H1 (cell line): ENCODE measurements at regions not wholly inside any gene's neighbourhood (a gene's known extent, or its start where the extent isn't known, plus 50 kb on each side); places are given as distances from the start of the nearest gene placed in this dataset.

Source experiments
- CTCF ChIA-PET: fragments of 300-600 bp; sonication (Branson Sonifier 250); formaldehyde crosslinking; loops from one replicate; lab custom pipeline; 2021; ENCODE audit not compliant: partially characterized antibody; lab: Charles Lee
- POLR2A ChIA-PET: fragments of 300-600 bp; sonication (Branson Sonifier 250); formaldehyde crosslinking; loops from one replicate; lab custom pipeline; 2021; ENCODE audit warnings: inconsistent platforms; ENCODE audit not compliant: partially characterized antibody; lab: Charles Lee
- DNase-seq, 2 experiments: peaks; one replicate each; pipeline versions ENCODE4 v3.0.0 to v3.0.0-alpha.2; 2010 to 2022; ENCODE audit warnings: low spot score in 2 of 2, low read depth in 1 of 2, mixed read lengths in 1 of 2
- FAIRE-seq: peaks from 2 replicates; lab custom pipeline; 2011; peaks lifted over from hg19 to GRCh38; lab: Jason Lieb, UNC
- H2AFZ ChIP-seq: 2 replicates; pipeline ENCODE4 v1.8.1; 2012; ENCODE audit warnings: low read length, inconsistent platforms
- H2AK5ac ChIP-seq: 2 replicates; pipeline ENCODE4 v1.6.1; 2013; ENCODE audit warnings: low read depth, low read length
- H2BK120ac ChIP-seq: replicated peaks from 2 replicates; pipeline ENCODE3; 2013; ENCODE audit warnings: low read depth, low read length, inconsistent platforms
- H2BK12ac ChIP-seq: 2 replicates; pipeline ENCODE4 v1.6.1; 2013; ENCODE audit warnings: low read depth, low read length
- H2BK15ac ChIP-seq: 2 replicates; pipeline ENCODE4 v1.6.1; 2013; ENCODE audit warnings: low read length
- H2BK20ac ChIP-seq: 2 replicates; pipeline ENCODE4 v1.6.1; 2013; ENCODE audit warnings: low read length
- H2BK5ac ChIP-seq: 2 replicates; pipeline ENCODE4 v1.6.1; 2013; ENCODE audit warnings: low read depth, low read length
- H3K14ac ChIP-seq: 2 replicates; pipeline ENCODE4 v1.6.1; 2013; ENCODE audit warnings: inconsistent platforms; ENCODE audit not compliant: insufficient read length
- H3K18ac ChIP-seq: 2 replicates; pipeline ENCODE4 v1.6.1; 2013; ENCODE audit warnings: low read length; ENCODE audit errors: extremely low read depth
- H3K23ac ChIP-seq: 2 replicates; pipeline ENCODE4 v1.6.1; 2013; ENCODE audit warnings: inconsistent platforms; ENCODE audit not compliant: insufficient read length
- H3K23me2 ChIP-seq: 2 replicates; pipeline ENCODE4 v1.6.1; 2013; ENCODE audit warnings: low read depth, low read length
- H3K27ac ChIP-seq: 2 replicates; pipeline ENCODE4 v1.6.1; 2011; ENCODE audit warnings: low read depth, low read length, inconsistent platforms
- H3K27me3 ChIP-seq, 4 experiments: replicated peaks in 1 of 4; 1 replicate in 1 of 4; 2 replicates in 3 of 4; pipeline versions ENCODE4 v1.6.1 to v1.8.1; 2011 to 2013; ENCODE audit warnings: low read length in 3 of 4, mild to moderate bottlenecking in 3 of 4, inconsistent platforms in 2 of 4, mixed read lengths in 2 of 4, moderate library complexity in 1 of 4; ENCODE audit not compliant: control insufficient read depth in 3 of 4, insufficient read depth in 3 of 4; ENCODE audit errors: extremely low read depth in 1 of 4
- H3K36me3 ChIP-seq, 4 experiments: 2 replicates each; pipeline versions ENCODE4 v1.6.1 to v1.8.1; 2011 to 2013; ENCODE audit warnings: mild to moderate bottlenecking in 4 of 4, low read length in 3 of 4, moderate library complexity in 2 of 4, control low read depth in 1 of 4, inconsistent platforms in 1 of 4; ENCODE audit not compliant: insufficient read depth in 4 of 4, control insufficient read depth in 2 of 4
- H3K4ac ChIP-seq: replicated peaks from 2 replicates; pipeline ENCODE3; 2013; ENCODE audit warnings: low read length, low read depth, mixed read lengths, inconsistent platforms; ENCODE audit not compliant: insufficient read length
- H3K4me1 ChIP-seq, 4 experiments: replicated peaks in 1 of 4; 1 replicate in 1 of 4; 2 replicates in 3 of 4; pipeline versions ENCODE4 v1.6.1 to v1.8.1; 2011 to 2013; ENCODE audit warnings: low read length in 3 of 4, inconsistent platforms in 2 of 4, mixed read lengths in 1 of 4; ENCODE audit not compliant: insufficient read depth in 4 of 4, control insufficient read depth in 3 of 4
- H3K4me2 ChIP-seq, 2 experiments: 2 replicates each; pipeline versions ENCODE4 v1.6.1 to v1.8.1; 2011 to 2013; ENCODE audit warnings: low read depth in 2 of 2, low read length in 2 of 2, control low read depth in 1 of 2, inconsistent platforms in 1 of 2, mild to moderate bottlenecking in 1 of 2; ENCODE audit not compliant: insufficient read depth in 1 of 2
- H3K4me3 ChIP-seq, 4 experiments: fragments of 200-600, 300-600 bp in 1 of 4; sonication (generic), shearing (Covaris generic), sonication (Bioruptor Twin) in 1 of 4; 2 replicates each; pipeline versions ENCODE4 v1.5.1 to v1.8.1; 2011 to 2016; ENCODE audit warnings: low read length in 4 of 4, low read depth in 3 of 4, control low read depth in 2 of 4, inconsistent platforms in 2 of 4, mild to moderate bottlenecking in 2 of 4, mixed read lengths in 1 of 4, moderate library complexity in 1 of 4; ENCODE audit not compliant: insufficient read depth in 2 of 4; ENCODE audit errors: extremely low read depth in 1 of 4
- H3K56ac ChIP-seq: replicated peaks from 2 replicates; pipeline ENCODE3; 2013; ENCODE audit warnings: low read depth, mild to moderate bottlenecking, mixed read lengths, low read length, inconsistent platforms; ENCODE audit not compliant: insufficient read length
- H3K79me1 ChIP-seq: 2 replicates; pipeline ENCODE4 v1.6.1; 2013; ENCODE audit warnings: low read depth, low read length, control low read depth
- H3K79me2 ChIP-seq, 2 experiments: 2 replicates each; pipeline versions ENCODE4 v1.6.1 to v1.8.1; 2012 to 2013; ENCODE audit warnings: low read length in 2 of 2, mild to moderate bottlenecking in 2 of 2, inconsistent platforms in 1 of 2; ENCODE audit not compliant: insufficient read depth in 2 of 2, control insufficient read depth in 1 of 2
- H3K9ac ChIP-seq, 4 experiments: replicated peaks in 1 of 4; 1 replicate in 1 of 4; 2 replicates in 3 of 4; pipeline versions ENCODE4 v1.6.1 to v1.8.1; 2011 to 2013; ENCODE audit warnings: low read depth in 3 of 4, low read length in 3 of 4, control low read depth in 2 of 4, mild to moderate bottlenecking in 2 of 4, moderate library complexity in 2 of 4, inconsistent platforms in 1 of 4; ENCODE audit errors: extremely low read depth in 1 of 4
- H3K9me3 ChIP-seq, 2 experiments: 2 replicates each; pipeline versions ENCODE4 v1.6.1 to v1.8.1; 2012 to 2013; ENCODE audit warnings: mild to moderate bottlenecking in 2 of 2, moderate library complexity in 2 of 2, control low read depth in 1 of 2, inconsistent platforms in 1 of 2, low read depth in 1 of 2, low read length in 1 of 2, mixed read lengths in 1 of 2; ENCODE audit not compliant: insufficient read depth in 2 of 2
- H4K20me1 ChIP-seq, 2 experiments: replicated peaks in 1 of 2; 2 replicates each; pipeline versions ENCODE3 to v1.8.1; 2011 to 2013; ENCODE audit warnings: inconsistent platforms in 2 of 2, low read length in 2 of 2, mild to moderate bottlenecking in 1 of 2; ENCODE audit not compliant: insufficient read depth in 2 of 2, control insufficient read depth in 1 of 2
- H4K5ac ChIP-seq: 2 replicates; pipeline ENCODE4 v1.6.1; 2013; ENCODE audit warnings: low read length, low read depth, mixed read lengths, inconsistent platforms; ENCODE audit not compliant: insufficient read length
- H4K8ac ChIP-seq: 2 replicates; pipeline ENCODE4 v1.8.0; 2013; ENCODE audit warnings: mild to moderate bottlenecking, moderate library complexity, low read length, inconsistent platforms; ENCODE audit not compliant: insufficient read depth; ENCODE audit errors: extremely low read depth
- H4K91ac ChIP-seq: replicated peaks from 2 replicates; pipeline ENCODE3; 2013; ENCODE audit warnings: low read length, mixed read lengths, inconsistent platforms; ENCODE audit not compliant: insufficient read length
- CBX5 ChIP-seq: fragments of 300-800, 300-1000 bp; sonication (generic); IDR thresholded peaks from 2 replicates; pipeline ENCODE4 v1.7.1; 2016; ENCODE audit warnings: antibody characterized with exemption, low read length, low read depth
- EGR1 ChIP-seq: IDR thresholded peaks from 2 replicates; pipeline ENCODE4 v1.6.1; 2011; ENCODE audit warnings: low read depth, low read length, borderline replicate concordance
- HDAC6 ChIP-seq: IDR thresholded peaks from one replicate; pipeline ENCODE4 v1.7.1; 2012; ENCODE audit warnings: low read depth, mild to moderate bottlenecking, inconsistent platforms, low read length, moderate library complexity
- POLR2A ChIP-seq, 2 experiments: IDR thresholded peaks; 1 replicate in 1 of 2; 2 replicates in 1 of 2; pipeline ENCODE4 v1.6.1; 2011; ENCODE audit warnings: low read depth in 2 of 2, low read length in 2 of 2, mild to moderate bottlenecking in 2 of 2; ENCODE audit errors: control extremely low read depth in 1 of 2
- RBBP5 ChIP-seq: IDR thresholded peaks from 2 replicates; pipeline ENCODE4 v1.7.1; 2012; ENCODE audit warnings: low read depth, mild to moderate bottlenecking, inconsistent platforms, low read length, moderate library complexity, borderline replicate concordance
- SP1 ChIP-seq: IDR thresholded peaks from 2 replicates; pipeline ENCODE4 v1.6.1; 2011; ENCODE audit warnings: low read depth, low read length
- ZNF274 ChIP-seq: IDR thresholded peaks from 2 replicates; pipeline ENCODE4 v1.7.0; 2012; ENCODE audit warnings: low read length, borderline replicate concordance; ENCODE audit errors: extremely low read depth
- WGBS, 2 experiments: shearing (Covaris generic) in 1 of 2; methylation state at CpG; one replicate each; pipeline versions ENCODE4 v1.1.6 to v1.1.7; 2013 to 2015; ENCODE audit warnings: low lambda C conversion rate in 2 of 2, mixed read lengths in 2 of 2, inconsistent platforms in 1 of 2, low coverage in 1 of 2, missing lambda C conversion rate in 1 of 2; ENCODE audit not compliant: insufficient replicate concordance in 2 of 2, insufficient coverage in 1 of 2, insufficient read length in 1 of 2; ENCODE audit errors: extremely low coverage in 1 of 2, missing lambda C conversion rate in 1 of 2; 5-methylcytosine and 5-hydroxymethylcytosine counted together
- TF ChIP-seq, protein P1 (sequence below): IDR thresholded peaks from 2 replicates; pipeline ENCODE4 v1.6.1; 2012; ENCODE audit warnings: low read length, inconsistent platforms
- TF ChIP-seq, protein P2 (sequence below): IDR thresholded peaks from 2 replicates; pipeline ENCODE4 v1.6.1; 2011; ENCODE audit warnings: low read depth, mild to moderate bottlenecking, low read length; ENCODE audit not compliant: insufficient read depth
- TF ChIP-seq, protein P3 (sequence below), 3 experiments: IDR thresholded peaks; 1 replicate in 2 of 3; 2 replicates in 1 of 3; pipeline versions ENCODE4 v1.5.1 to v1.6.1; 2011; ENCODE audit warnings: low read length in 3 of 3, mild to moderate bottlenecking in 3 of 3, inconsistent platforms in 2 of 3, low read depth in 1 of 3, moderate library complexity in 1 of 3; ENCODE audit not compliant: insufficient read depth in 1 of 3; ENCODE audit errors: control extremely low read depth in 1 of 3

DNA sequence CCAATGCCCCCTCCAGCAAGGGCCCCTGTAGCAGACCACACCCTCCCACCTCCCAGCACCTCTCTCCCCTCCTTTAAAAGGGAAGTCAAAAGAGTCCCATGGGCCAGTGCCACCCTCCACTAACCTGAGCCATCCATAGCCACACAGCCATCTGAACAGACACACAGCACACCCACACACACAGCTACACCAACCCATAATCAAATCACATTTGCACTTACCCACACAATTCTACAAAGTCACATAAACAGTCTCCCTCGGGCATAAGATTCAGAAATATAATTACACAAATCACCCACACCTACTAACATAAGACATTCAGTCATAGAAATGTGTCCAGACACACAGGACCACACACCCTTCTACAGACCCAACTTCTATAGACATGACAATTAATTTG lies 96.3 kb downstream of the HIF1AN start:
- no peak overlapping the region for H3K27ac ChIP-seq
- H3K4me1 ChIP-seq, result no peaks in the 10 kb centered on the region
- no peak overlapping the region for H3K4me2 ChIP-seq
- no peak overlapping the region for H3K14ac ChIP-seq
- no peak overlapping the region for H2BK120ac ChIP-seq
- no peaks in the 10 kb centered on the region for H3K27me3 ChIP-seq
- POLR2A ChIA-PET, result no interaction called here
- no peak overlapping the region for H2BK5ac ChIP-seq
- CTCF ChIA-PET, result interaction anchor here (1.0 to 11.7 kb wide), 9 partner anchors 10 to 246 kb away, joined by 3 to 88 read pairs (median 3); no protein-coding TSS in a partner anchor
- no peak overlapping the region for H3K9ac ChIP-seq
- H2AFZ ChIP-seq, result no peak overlapping the region
- H3K18ac ChIP-seq, result no peak overlapping the region
- H3K79me2 ChIP-seq, result no peaks in the 10 kb centered on the region
- no peak overlapping the region for H4K5ac ChIP-seq
- no peaks in the 10 kb centered on the region for H3K79me1 ChIP-seq
- H3K23ac ChIP-seq, result no peak overlapping the region
- FAIRE-seq, result no peak
- WGBS, 2 experiments, result 86% methylated on average over 1 of the region's 1 CpG; no CpG with 5 or more reads in 1 of the 2 experiments
- no peak overlapping the region for H2BK15ac ChIP-seq
- no peaks in the 10 kb centered on the region for H4K20me1 ChIP-seq
- H3K23me2 ChIP-seq, result no peaks in the 10 kb centered on the region
- H3K56ac ChIP-seq, result no peak overlapping the region
- no peak overlapping the region for H2BK12ac ChIP-seq
- no peak overlapping the region for H3K4ac ChIP-seq
- no peak overlapping the region for H3K4me3 ChIP-seq
- no peak overlapping the region for H2AK5ac ChIP-seq
- H3K36me3 ChIP-seq, result no peaks in the 10 kb centered on the region
- no peaks in the 10 kb centered on the region for H3K9me3 ChIP-seq
- no peak for DNase-seq
- no peak overlapping the region for H4K8ac ChIP-seq
- no peak overlapping the region for H2BK20ac ChIP-seq
- H4K91ac ChIP-seq, result no peak overlapping the region
- TF ChIP-seq POLR2A (IDR thresholded peaks at IDR 0.05; ENCODE audit: control extremely low read depth in 1 of 2, low read depth in 2 of 2, low read length in 2 of 2) (no peak), SP1 (no peak), RBBP5 (no peak), ZNF274 (no peak), EGR1 (no peak), HDAC6 (no peak), CBX5 (no peak)
- TF ChIP-seq, protein P1, sequence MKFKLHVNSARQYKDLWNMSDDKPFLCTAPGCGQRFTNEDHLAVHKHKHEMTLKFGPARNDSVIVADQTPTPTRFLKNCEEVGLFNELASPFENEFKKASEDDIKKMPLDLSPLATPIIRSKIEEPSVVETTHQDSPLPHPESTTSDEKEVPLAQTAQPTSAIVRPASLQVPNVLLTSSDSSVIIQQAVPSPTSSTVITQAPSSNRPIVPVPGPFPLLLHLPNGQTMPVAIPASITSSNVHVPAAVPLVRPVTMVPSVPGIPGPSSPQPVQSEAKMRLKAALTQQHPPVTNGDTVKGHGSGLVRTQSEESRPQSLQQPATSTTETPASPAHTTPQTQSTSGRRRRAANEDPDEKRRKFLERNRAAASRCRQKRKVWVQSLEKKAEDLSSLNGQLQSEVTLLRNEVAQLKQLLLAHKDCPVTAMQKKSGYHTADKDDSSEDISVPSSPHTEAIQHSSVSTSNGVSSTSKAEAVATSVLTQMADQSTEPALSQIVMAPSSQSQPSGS, result no peak
- TF ChIP-seq, protein P2, sequence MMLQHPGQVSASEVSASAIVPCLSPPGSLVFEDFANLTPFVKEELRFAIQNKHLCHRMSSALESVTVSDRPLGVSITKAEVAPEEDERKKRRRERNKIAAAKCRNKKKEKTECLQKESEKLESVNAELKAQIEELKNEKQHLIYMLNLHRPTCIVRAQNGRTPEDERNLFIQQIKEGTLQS, result no peak
- TF ChIP-seq, protein P3, sequence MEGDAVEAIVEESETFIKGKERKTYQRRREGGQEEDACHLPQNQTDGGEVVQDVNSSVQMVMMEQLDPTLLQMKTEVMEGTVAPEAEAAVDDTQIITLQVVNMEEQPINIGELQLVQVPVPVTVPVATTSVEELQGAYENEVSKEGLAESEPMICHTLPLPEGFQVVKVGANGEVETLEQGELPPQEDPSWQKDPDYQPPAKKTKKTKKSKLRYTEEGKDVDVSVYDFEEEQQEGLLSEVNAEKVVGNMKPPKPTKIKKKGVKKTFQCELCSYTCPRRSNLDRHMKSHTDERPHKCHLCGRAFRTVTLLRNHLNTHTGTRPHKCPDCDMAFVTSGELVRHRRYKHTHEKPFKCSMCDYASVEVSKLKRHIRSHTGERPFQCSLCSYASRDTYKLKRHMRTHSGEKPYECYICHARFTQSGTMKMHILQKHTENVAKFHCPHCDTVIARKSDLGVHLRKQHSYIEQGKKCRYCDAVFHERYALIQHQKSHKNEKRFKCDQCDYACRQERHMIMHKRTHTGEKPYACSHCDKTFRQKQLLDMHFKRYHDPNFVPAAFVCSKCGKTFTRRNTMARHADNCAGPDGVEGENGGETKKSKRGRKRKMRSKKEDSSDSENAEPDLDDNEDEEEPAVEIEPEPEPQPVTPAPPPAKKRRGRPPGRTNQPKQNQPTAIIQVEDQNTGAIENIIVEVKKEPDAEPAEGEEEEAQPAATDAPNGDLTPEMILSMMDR (IDR thresholded peaks at IDR 0.05; ENCODE audit: control extremely low read depth in 1 of 3, insufficient read depth in 1 of 3, low read depth in 1 of 3, low read length in 3 of 3), result no peak
